Epithelial cell of esophagus (primary cell): ENCODE measurements at regions not wholly inside any gene's neighbourhood (a gene's known extent, or its start where the extent isn't known, plus 50 kb on each side); places are given as distances from the start of the nearest gene placed in this dataset.

Experiments used
- DNase-seq: peaks from one replicate; pipeline ENCODE4 v3.0.0; 2010; ENCODE audit warnings: low read depth
- H3K4me3 ChIP-seq: 2 replicates; pipeline ENCODE4 v1.5.1; 2011; ENCODE audit warnings: mild to moderate bottlenecking, low read length, control low read depth
- TF ChIP-seq, protein P1 (sequence below): IDR thresholded peaks from 2 replicates; pipeline ENCODE4 v1.5.1; 2011; ENCODE audit warnings: low read depth, mild to moderate bottlenecking, low read length, control low read depth, inconsistent platforms; ENCODE audit not compliant: insufficient read depth; ENCODE audit errors: missing control alignments

GRCh38 chr3:30440880-30441279, 165.5 kb upstream of the TGFBR2 start:
- TF ChIP-seq, protein P1, sequence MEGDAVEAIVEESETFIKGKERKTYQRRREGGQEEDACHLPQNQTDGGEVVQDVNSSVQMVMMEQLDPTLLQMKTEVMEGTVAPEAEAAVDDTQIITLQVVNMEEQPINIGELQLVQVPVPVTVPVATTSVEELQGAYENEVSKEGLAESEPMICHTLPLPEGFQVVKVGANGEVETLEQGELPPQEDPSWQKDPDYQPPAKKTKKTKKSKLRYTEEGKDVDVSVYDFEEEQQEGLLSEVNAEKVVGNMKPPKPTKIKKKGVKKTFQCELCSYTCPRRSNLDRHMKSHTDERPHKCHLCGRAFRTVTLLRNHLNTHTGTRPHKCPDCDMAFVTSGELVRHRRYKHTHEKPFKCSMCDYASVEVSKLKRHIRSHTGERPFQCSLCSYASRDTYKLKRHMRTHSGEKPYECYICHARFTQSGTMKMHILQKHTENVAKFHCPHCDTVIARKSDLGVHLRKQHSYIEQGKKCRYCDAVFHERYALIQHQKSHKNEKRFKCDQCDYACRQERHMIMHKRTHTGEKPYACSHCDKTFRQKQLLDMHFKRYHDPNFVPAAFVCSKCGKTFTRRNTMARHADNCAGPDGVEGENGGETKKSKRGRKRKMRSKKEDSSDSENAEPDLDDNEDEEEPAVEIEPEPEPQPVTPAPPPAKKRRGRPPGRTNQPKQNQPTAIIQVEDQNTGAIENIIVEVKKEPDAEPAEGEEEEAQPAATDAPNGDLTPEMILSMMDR = no peak
- DNase-seq = no peak
- H3K4me3 ChIP-seq = no peak overlapping the region

DNA sequence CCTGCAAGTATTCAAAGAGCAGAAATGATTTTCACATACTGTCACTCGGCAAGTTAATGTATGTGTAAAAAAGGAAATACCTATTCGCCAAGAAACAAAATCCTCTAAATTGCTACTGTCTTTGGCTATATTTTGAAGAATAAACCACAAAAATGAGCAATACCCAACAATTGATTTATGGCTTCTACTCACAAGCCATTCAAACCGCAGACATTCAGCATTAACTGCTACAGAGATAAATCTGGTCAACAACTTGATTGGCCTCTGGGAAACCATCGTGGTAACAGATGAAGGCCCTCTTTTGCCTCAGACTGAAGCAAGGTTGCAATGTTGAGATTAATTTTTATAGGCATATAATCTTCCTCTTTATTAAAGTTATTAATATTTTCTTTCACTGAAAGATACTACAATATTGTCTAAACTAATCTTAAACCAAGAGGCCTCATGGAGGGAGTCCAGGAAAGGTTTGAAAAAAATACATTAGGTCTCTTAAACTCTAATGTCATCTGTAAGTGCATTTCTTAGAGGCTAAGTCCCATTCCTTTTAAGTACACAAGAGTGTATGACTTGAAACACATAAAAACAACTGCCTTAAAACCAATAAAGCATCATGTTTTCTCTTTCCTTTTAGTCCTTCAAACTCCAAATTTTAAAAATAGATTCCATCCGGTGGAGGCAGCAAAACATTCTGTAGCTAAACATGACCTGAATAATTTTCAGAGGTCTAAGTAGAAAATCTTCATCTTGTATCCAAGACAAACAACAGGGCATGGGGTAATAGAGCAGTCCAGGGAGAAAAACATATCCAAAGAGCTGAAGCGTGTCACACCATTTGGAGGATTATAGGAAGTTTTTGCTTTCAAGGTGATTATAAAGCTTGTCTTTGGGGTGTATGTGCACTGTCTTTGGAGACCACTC, 162.4 kb upstream of the TGFBR2 start:
- TF ChIP-seq, protein P1 = no peak
- H3K4me3 ChIP-seq = no peak overlapping the region
- no peak for DNase-seq

DNA sequence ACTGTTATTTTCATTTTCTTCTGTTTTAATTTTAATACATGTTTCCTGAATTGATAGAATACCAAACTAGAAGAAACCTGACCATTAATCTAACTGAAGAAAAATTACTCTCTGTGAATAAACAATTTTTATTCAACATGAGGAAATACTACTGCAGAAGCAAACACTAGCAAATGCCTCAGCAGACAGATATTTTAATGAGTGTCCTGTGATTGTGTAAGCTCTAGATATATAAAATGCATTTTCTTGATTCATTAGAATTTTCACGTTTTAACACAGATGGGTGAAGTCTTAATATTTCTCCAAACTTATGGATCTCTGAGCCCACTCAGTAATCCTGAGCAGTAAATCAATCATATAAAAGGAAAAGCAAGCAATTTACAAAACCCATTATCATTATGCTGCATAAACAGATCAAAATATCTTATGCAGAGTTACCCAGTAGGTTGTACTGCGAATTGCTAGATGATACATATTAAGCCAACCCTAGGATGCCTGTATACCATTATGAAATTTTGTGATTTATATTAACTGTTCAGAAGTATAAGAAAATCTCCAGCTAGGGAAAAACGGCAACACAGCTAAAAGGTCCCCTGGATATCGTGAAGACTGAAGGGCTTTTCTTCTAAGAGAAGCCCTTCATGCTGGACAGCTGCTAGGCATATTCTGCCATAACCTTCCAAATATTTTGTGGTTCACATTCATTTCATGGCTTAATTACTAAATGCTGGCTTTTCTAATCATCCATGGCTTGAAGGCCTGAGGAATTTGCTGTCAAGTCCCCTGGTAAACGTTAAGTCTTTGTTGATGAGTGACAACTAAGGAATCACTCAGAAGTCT, 157.7 kb upstream of the TGFBR2 start:
- TF ChIP-seq, protein P1 = no peak

GRCh38 chr3:30449290-30449632, 157.1 kb upstream of the TGFBR2 start:
- TF ChIP-seq, protein P1 = no peak
- no peak for DNase-seq
- no peak overlapping the region for H3K4me3 ChIP-seq

More for the DNA sequence above, 157.7 kb upstream of the TGFBR2 start:
- H3K4me3 ChIP-seq = no peak overlapping the region
- DNase-seq = no peak

DNA sequence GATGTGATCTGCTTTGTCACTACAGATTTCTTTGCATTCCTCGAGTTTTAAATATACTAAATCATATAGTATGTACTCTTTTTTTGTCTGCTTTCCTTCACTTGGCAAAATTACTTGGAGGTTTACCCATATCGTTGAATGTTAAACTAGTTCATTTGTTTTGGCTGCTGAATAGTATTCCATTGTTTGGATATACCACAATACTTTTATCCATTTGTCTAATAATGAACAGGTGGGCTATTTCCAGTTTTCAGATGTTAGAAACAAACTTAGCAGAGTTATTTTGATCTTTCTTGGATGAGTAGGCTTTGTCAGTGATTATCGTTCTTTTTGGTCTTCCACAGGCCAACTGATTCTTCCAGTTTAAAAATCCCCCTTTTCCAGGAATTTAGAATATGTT, 154.0 kb upstream of the TGFBR2 start:
- DNase-seq = no peak
- TF ChIP-seq, protein P1 = no peak
- no peak overlapping the region for H3K4me3 ChIP-seq

GRCh38 chr3:30453360-30454039, 152.9 kb upstream of the TGFBR2 start:
- H3K4me3 ChIP-seq = no peak overlapping the region
- TF ChIP-seq, protein P1 = no peak
- no peak for DNase-seq
